Mucosa of descending colon (tissue), 3 donors: ENCODE measurements at regions not wholly inside any gene's neighbourhood (a gene's known extent, or its start where the extent isn't known, plus 50 kb on each side); places are given as distances from the start of the nearest gene placed in this dataset.

Experiments used
- ATAC-seq: fragments of 200-7000 bp; cut with Tn5 transposase; one replicate; pipeline ENCODE4 v1.9.1; 2020; ENCODE audit warnings: mild to moderate bottlenecking, moderate library complexity
- DNase-seq, 3 donors: peaks; one replicate each; pipeline ENCODE4 v3.0.0-alpha.2; 2020
- H3K36me3 ChIP-seq: fragments of 200-600 bp; one replicate; pipeline ENCODE4 v1.8.0; 2021; ENCODE audit warnings: low read depth, mild to moderate bottlenecking
- H3K4me1 ChIP-seq: fragments of 200-600 bp; one replicate; pipeline ENCODE4 v1.8.0; 2021; ENCODE audit warnings: low read depth, mild to moderate bottlenecking
- H3K4me3 ChIP-seq: fragments of 200-600 bp; one replicate; pipeline ENCODE4 v1.8.0; 2021; ENCODE audit warnings: mild to moderate bottlenecking
- H3K9me3 ChIP-seq: fragments of 200-600 bp; one replicate; pipeline ENCODE4 v1.8.0; 2021; ENCODE audit warnings: mild to moderate bottlenecking
- intact Hi-C, 2 donors: fragments of 100-400 bp; cut with DNase I in 1 of 2; cut with micrococcal nuclease in 1 of 2; formaldehyde crosslinking; loops; one replicate each; pipeline versions ENCODE4 v1.11.0 to v1.11.1; 2022; cut with DNase I, micrococcal nuclease
- TF ChIP-seq, protein P1 (sequence below): fragments of 200-600 bp; IDR thresholded peaks from one replicate; pipeline ENCODE4 v1.8.0; 2022; ENCODE audit warnings: antibody characterized with exemption, mild to moderate bottlenecking
- donor health status: DM: no; HTN: no; CAD: no; lungs with moderate emphysema.
- donor health status: DM: no; HTN: no; CAD: no.
- donor health status: DM: no; HTN: yes; CAD: no.

DNA sequence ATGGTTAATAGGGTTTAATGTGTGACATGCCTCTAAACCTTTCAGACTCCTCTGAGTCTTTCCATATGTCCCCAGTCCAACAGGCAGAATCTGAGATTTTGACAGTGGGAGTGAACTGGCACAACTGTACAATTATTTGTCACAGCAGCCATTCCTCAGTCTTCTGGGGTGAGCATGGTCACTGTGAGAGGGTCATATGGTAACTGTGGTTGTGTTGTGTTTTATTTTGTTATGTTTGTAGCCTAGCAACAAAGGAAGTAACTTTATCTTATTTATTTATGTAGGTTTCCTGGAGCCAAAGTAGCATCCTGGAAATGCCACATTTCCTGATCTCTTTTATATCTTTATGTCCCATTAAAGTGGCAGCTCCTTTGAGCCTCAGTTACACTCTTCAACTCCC lies 1067.9 kb downstream of the TTLL7 start:
- no peak for DNase-seq
- no peaks in the 10 kb centered on the region for H3K36me3 ChIP-seq
- peak; percentile 27 for ATAC-seq
- H3K9me3 ChIP-seq, result no peaks in the 10 kb centered on the region
- TF ChIP-seq, protein P1, sequence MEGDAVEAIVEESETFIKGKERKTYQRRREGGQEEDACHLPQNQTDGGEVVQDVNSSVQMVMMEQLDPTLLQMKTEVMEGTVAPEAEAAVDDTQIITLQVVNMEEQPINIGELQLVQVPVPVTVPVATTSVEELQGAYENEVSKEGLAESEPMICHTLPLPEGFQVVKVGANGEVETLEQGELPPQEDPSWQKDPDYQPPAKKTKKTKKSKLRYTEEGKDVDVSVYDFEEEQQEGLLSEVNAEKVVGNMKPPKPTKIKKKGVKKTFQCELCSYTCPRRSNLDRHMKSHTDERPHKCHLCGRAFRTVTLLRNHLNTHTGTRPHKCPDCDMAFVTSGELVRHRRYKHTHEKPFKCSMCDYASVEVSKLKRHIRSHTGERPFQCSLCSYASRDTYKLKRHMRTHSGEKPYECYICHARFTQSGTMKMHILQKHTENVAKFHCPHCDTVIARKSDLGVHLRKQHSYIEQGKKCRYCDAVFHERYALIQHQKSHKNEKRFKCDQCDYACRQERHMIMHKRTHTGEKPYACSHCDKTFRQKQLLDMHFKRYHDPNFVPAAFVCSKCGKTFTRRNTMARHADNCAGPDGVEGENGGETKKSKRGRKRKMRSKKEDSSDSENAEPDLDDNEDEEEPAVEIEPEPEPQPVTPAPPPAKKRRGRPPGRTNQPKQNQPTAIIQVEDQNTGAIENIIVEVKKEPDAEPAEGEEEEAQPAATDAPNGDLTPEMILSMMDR, result no peak
- no peak overlapping the region for H3K4me3 ChIP-seq
- intact Hi-C loops, result no loop called here
- H3K4me1 ChIP-seq, result no peaks in the 10 kb centered on the region

GRCh38 chr1:82927753-82928152 lies 1071.2 kb downstream of the TTLL7 start:
- intact Hi-C loops, result no loop called here
- TF ChIP-seq, protein P1, result no peak
- H3K9me3 ChIP-seq, result no peaks in the 10 kb centered on the region
- H3K36me3 ChIP-seq, result no peaks in the 10 kb centered on the region
- no peak overlapping the region for H3K4me3 ChIP-seq
- ATAC-seq, result no peak
- no peaks in the 10 kb centered on the region for H3K4me1 ChIP-seq
- DNase-seq, result no peak

DNA sequence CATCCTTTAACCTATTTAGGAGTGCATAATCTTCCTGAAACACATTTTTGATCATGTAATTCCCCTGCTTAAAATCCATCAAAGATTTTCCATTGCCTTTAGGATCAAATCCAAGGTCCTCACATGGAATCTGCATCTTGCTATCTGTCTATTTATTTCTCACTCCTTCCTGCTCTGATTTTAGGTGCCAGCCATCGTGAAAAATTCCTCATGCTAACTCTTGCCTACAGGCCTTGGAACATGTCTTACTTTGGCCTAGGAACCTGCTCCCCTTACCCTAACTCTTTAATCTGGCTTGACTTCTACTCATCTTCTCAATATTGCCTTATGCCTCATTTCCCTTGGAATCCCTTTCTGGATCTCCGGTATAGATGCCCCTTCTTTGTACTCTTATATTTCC lies 1074.3 kb downstream of the TTLL7 start:
- Histone ChIP-seq H3K4me1 (no peaks in the 10 kb centered on the region), H3K36me3 (no peaks in the 10 kb centered on the region), H3K9me3 (no peaks in the 10 kb centered on the region), H3K4me3 (no peak overlapping the region)
- TF ChIP-seq, protein P1, result no peak
- ATAC-seq (no peak), DNase-seq (no peak)
- intact Hi-C loops, result no loop called here

DNA sequence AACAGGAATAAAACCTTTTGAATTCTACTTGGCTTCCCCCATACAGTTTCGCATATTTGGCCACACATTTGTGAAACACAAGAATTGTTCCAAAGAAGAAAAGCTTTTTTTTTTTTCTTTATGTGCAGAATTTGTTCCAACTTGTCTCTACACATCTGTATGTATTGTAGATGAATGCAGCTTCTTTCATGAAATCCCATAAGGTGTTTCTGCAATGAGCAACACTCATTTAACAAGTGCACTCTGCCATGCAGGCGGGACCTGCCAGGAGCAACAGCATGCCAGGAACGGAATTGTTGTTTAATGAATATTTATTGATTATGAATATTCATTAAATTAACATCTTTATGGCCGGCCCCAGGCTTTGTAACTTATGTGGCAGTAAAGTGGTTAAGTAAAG lies 1075.0 kb downstream of the TTLL7 start:
- intact Hi-C loops, result no loop called here
- TF ChIP-seq, protein P1, result no peak
- Histone ChIP-seq H3K36me3 (no peaks in the 10 kb centered on the region), H3K4me3 (no peak overlapping the region), H3K4me1 (no peaks in the 10 kb centered on the region), H3K9me3 (no peaks in the 10 kb centered on the region)
- DNase-seq, result no peak
- ATAC-seq, result no peak

DNA sequence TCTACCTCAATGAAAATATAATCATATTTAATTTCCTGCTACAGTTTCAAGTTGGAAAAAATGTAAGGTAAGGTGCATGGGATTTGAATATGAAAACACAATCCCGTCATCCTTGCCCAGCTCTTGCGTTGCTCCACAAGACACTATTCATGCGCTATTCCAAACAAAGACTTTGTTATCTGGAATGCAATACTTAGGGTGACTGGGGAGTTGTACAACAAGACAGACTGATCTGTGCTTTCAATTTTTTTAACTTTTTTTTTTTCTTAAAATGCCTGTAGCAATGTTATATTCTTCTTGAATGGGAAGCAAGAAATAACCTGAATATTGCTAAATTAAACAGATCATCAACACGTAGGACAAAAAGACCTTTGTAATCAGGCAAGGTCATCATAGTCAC lies 1077.2 kb downstream of the TTLL7 start:
- ATAC-seq (no peak), DNase-seq (no peak)
- intact Hi-C loops, result no loop called here
- Histone ChIP-seq H3K9me3 (no peaks in the 10 kb centered on the region), H3K36me3 (no peaks in the 10 kb centered on the region), H3K4me3 (no peak overlapping the region), H3K4me1 (no peaks in the 10 kb centered on the region)
- TF ChIP-seq, protein P1, result no peak
